SU-DHL-6 (cell line): ENCODE measurements at regions not wholly inside any gene's neighbourhood (a gene's known extent, or its start where the extent isn't known, plus 50 kb on each side); places are given as distances from the start of the nearest gene placed in this dataset.

ENCODE experiments used
- H2AFZ ChIP-seq: fragments of 200-600 bp; sonication (generic); 2 replicates; pipeline ENCODE4 v1.6.1; 2014; ENCODE audit warnings: low read depth, mild to moderate bottlenecking, moderate library complexity, mixed read lengths, antibody characterized with exemption, low read length; ENCODE audit not compliant: severe bottlenecking
- H3F3A ChIP-seq: fragments of 200-600 bp; shearing (Covaris generic); 2 replicates; pipeline ENCODE4 v1.6.0; 2016; ENCODE audit warnings: antibody characterized with exemption, mild to moderate bottlenecking; ENCODE audit not compliant: insufficient read depth
- H3K27ac ChIP-seq: fragments of 200-600 bp; sonication (generic); 2 replicates; pipeline ENCODE4 v1.5.1; 2016; ENCODE audit warnings: low read depth, mild to moderate bottlenecking, low read length, moderate library complexity, mixed read lengths
- H3K27me3 ChIP-seq: fragments of 200-600 bp; sonication (generic), shearing (Covaris generic); 2 replicates; pipeline ENCODE4 v1.6.0; 2014; ENCODE audit warnings: mild to moderate bottlenecking, low read length
- H3K36me3 ChIP-seq: fragments of 200-600 bp; sonication (generic); 2 replicates; pipeline ENCODE4 v1.6.1; 2014; ENCODE audit warnings: mild to moderate bottlenecking, low read length, mixed read lengths
- H3K4me2 ChIP-seq: fragments of 300-600, 200-600 bp; shearing (Covaris generic), sonication (generic); 2 replicates; pipeline ENCODE4 v1.6.0; 2014; ENCODE audit warnings: low read length, low read depth, mild to moderate bottlenecking; ENCODE audit not compliant: poor library complexity, severe bottlenecking
- H3K4me3 ChIP-seq: fragments of 200-600 bp; sonication (generic); 2 replicates; pipeline ENCODE4 v1.5.1; 2014; ENCODE audit warnings: antibody characterized with exemption, low read length, mild to moderate bottlenecking, mixed read lengths; ENCODE audit not compliant: insufficient read depth, poor library complexity, severe bottlenecking
- H3K79me2 ChIP-seq: fragments of 200-600 bp; sonication (generic); 2 replicates; pipeline ENCODE4 v1.6.1; 2014; ENCODE audit warnings: mild to moderate bottlenecking, low read length, moderate library complexity; ENCODE audit not compliant: insufficient read depth
- H3K9ac ChIP-seq: fragments of 200-600 bp; sonication (generic); 2 replicates; pipeline ENCODE4 v1.7.0; 2014; ENCODE audit warnings: mild to moderate bottlenecking, low read length
- H3K9me2 ChIP-seq: fragments of 200-600 bp; sonication (generic); replicated peaks from 2 replicates; pipeline ENCODE4 v1.6.1; 2014; ENCODE audit warnings: low read length; ENCODE audit not compliant: insufficient read depth
- H3K9me3 ChIP-seq: fragments of 200-600 bp; sonication (generic); 2 replicates; pipeline ENCODE4 v1.6.1; 2014; ENCODE audit warnings: low read length, mixed read lengths; ENCODE audit not compliant: insufficient read depth
- H4K20me1 ChIP-seq: fragments of 200-600 bp; sonication (generic); 2 replicates; pipeline ENCODE4 v1.6.1; 2014; ENCODE audit warnings: low read depth, mild to moderate bottlenecking, antibody characterized with exemption, low read length, moderate library complexity, mixed read lengths
- CTCF ChIP-seq: fragments of 200-600 bp; sonication (generic); IDR thresholded peaks from one replicate; pipeline ENCODE4 v1.5.1; 2017; ENCODE audit warnings: antibody characterized with exemption, mild to moderate bottlenecking, low read length, moderate library complexity; ENCODE audit not compliant: insufficient read depth, poor library complexity, severe bottlenecking
- EZH2phosphoT487 ChIP-seq: fragments of 200-600 bp; sonication (generic), shearing (Covaris generic); conservative IDR thresholded peaks from 2 replicates; pipeline ENCODE4 v1.6.1; 2018; ENCODE audit warnings: mild to moderate bottlenecking, antibody characterized with exemption, low read length, moderate library complexity, mixed read lengths

- no peak overlapping the region for H2AFZ ChIP-seq
- H3F3A ChIP-seq, result no peaks in the 10 kb centered on the region
- TF ChIP-seq CTCF, result no peak
- no peak for TF ChIP-seq EZH2phosphoT487
- H3K4me3 ChIP-seq, result no peak overlapping the region
- no peaks in the 10 kb centered on the region for H3K9me2 ChIP-seq
- no peak overlapping the region for H3K4me2 ChIP-seq
- no peaks in the 10 kb centered on the region for H4K20me1 ChIP-seq
- no peaks in the 10 kb centered on the region for H3K27me3 ChIP-seq
- H3K9ac ChIP-seq, result no peak overlapping the region
- H3K79me2 ChIP-seq, result no peaks in the 10 kb centered on the region
- H3K27ac ChIP-seq, result no peak overlapping the region
- H3K9me3 ChIP-seq, result no peaks in the 10 kb centered on the region
- no peaks in the 10 kb centered on the region for H3K36me3 ChIP-seq
These were observed 421.3 kb downstream of the PYDC2 start for GRCh38 chr3:191882289-191882688.

GRCh38 chr3:191884132-191884531 is 423.2 kb downstream of the PYDC2 start:
- Histone ChIP-seq H3K36me3 (no peaks in the 10 kb centered on the region), H3K9me3 (no peaks in the 10 kb centered on the region), H3K79me2 (no peaks in the 10 kb centered on the region), H3K9me2 (no peaks in the 10 kb centered on the region), H3K27me3 (no peaks in the 10 kb centered on the region), H3K9ac (no peak overlapping the region), H3K4me3 (no peak overlapping the region), H3K27ac (no peak overlapping the region), H2AFZ (no peak overlapping the region), H3F3A (no peaks in the 10 kb centered on the region), H3K4me2 (no peak overlapping the region), H4K20me1 (no peaks in the 10 kb centered on the region)
- TF ChIP-seq CTCF (no peak), EZH2phosphoT487 (no peak)

- Histone ChIP-seq H3K9ac (no peak overlapping the region), H3K4me2 (no peak overlapping the region), H3F3A (no peaks in the 10 kb centered on the region), H3K36me3 (no peaks in the 10 kb centered on the region), H2AFZ (no peak overlapping the region), H3K27ac (no peak overlapping the region), H3K27me3 (no peaks in the 10 kb centered on the region), H3K9me2 (no peaks in the 10 kb centered on the region), H3K9me3 (no peaks in the 10 kb centered on the region), H3K79me2 (no peaks in the 10 kb centered on the region), H4K20me1 (no peaks in the 10 kb centered on the region), H3K4me3 (no peak overlapping the region)
- TF ChIP-seq CTCF (no peak), EZH2phosphoT487 (no peak)
These were observed 428.1 kb downstream of the PYDC2 start for GRCh38 chr3:191889106-191889505.
